ENCODE measurements at regions not wholly inside any gene's neighbourhood (a gene's known extent, or its start where the extent isn't known, plus 50 kb on each side); places are given as distances from the start of the nearest gene placed in this dataset.
A peak's percentile ranks its signal among the peaks of the same experiment; 100 is the strongest.

GRCh38 chr11:129681344-129682114 lies 134.1 kb upstream of the TMEM45B start:
- Histone ChIP-seq H3K36me3 (no peaks in the 10 kb centered on the region), H3K4me1 (no peaks in the 10 kb centered on the region), H3K4me3 (no peak overlapping the region), H3K27me3 (no peaks in the 10 kb centered on the region), H3K9me3 (no peaks in the 10 kb centered on the region), H3K27ac (replicated peaks in 1 of 4) (no peak overlapping the region)
- no peak for DNase-seq (ENCODE audit: extremely low spot score)
- no peak for TF ChIP-seq EP300 (IDR thresholded peaks at IDR 0.05)
- TF ChIP-seq POLR2AphosphoS5 (IDR thresholded peaks at IDR 0.05): no peak
- intact Hi-C loops (cut with DNase I): no loop called here
- WGBS: 73% methylated on average over 12 of the region's 12 CpGs

GRCh38 chr11:129686269-129686668 lies 129.4 kb upstream of the TMEM45B start:
- intact Hi-C loops (cut with DNase I): no loop called here
- Histone ChIP-seq H3K36me3 (no peaks in the 10 kb centered on the region), H3K4me3 (no peak overlapping the region), H3K27ac (replicated peaks in 1 of 4) (no peak overlapping the region), H3K4me1 (no peaks in the 10 kb centered on the region), H3K9me3 (no peaks in the 10 kb centered on the region), H3K27me3 (peaks cover 0 to 2% (median 0%) of the 10 kb centered on the region in 4 donors)
- WGBS: 65% methylated on average over 3 of the region's 3 CpGs
- no peak for TF ChIP-seq CTCF (IDR thresholded peaks at IDR 0.05)
- DNase-seq (ENCODE audit: extremely low spot score): no peak

GRCh38 chr11:129691142-129691541 lies 124.5 kb upstream of the TMEM45B start:
- Histone ChIP-seq H3K4me1 (peaks cover 0 to 11% (median 8%) of the 10 kb centered on the region in 4 donors), H3K27me3 (peaks cover 0 to 34% (median 0%) of the 10 kb centered on the region in 4 donors), H3K4me3 (no peak overlapping the region), H3K36me3 (no peaks in the 10 kb centered on the region), H3K27ac (replicated peaks in 1 of 4) (no peak overlapping the region), H3K9me3 (no peaks in the 10 kb centered on the region)
- peak; percentile 89 for DNase-seq (ENCODE audit: extremely low spot score)
- TF ChIP-seq POLR2AphosphoS5 (IDR thresholded peaks at IDR 0.05) (no peak), EP300 (IDR thresholded peaks at IDR 0.05) (no peak)
- intact Hi-C loops (cut with DNase I): no loop called here
- WGBS: 55% methylated on average over 6 of the region's 10 CpGs

GRCh38 chr11:129694538-129694937 lies 121.1 kb upstream of the TMEM45B start:
- intact Hi-C loops (cut with DNase I): no loop called here

GRCh38 chr11:129694966-129695365 lies 120.7 kb upstream of the TMEM45B start:
- intact Hi-C loops (cut with DNase I): no loop called here
- Histone ChIP-seq H3K4me1 (peaks cover 0 to 13% (median 8%) of the 10 kb centered on the region in 4 donors), H3K27me3 (peaks cover 0 to 41% (median 0%) of the 10 kb centered on the region in 4 donors)

More at GRCh38 chr11:129694538-129694937, 121.1 kb upstream of the TMEM45B start:
- no peaks in the 10 kb centered on the region for H3K9me3 ChIP-seq
- no peak overlapping the region for H3K4me3 ChIP-seq
- no peak for TF ChIP-seq POLR2AphosphoS5 (IDR thresholded peaks at IDR 0.05)
- TF ChIP-seq EP300 (IDR thresholded peaks at IDR 0.05): no peak
- TF ChIP-seq CTCF (IDR thresholded peaks at IDR 0.05): no peak
- no peak for TF ChIP-seq POLR2A (IDR thresholded peaks at IDR 0.05; ENCODE audit: low read depth)
- H3K4me1 ChIP-seq: peaks cover 0 to 13% (median 8%) of the 10 kb centered on the region in 4 donors
- no peak for DNase-seq (ENCODE audit: extremely low spot score)
- no peaks in the 10 kb centered on the region for H3K36me3 ChIP-seq
- peaks cover 0 to 41% (median 0%) of the 10 kb centered on the region in 4 donors for H3K27me3 ChIP-seq
- 66% methylated on average over 2 of the region's 10 CpGs for WGBS
- no peak overlapping the region for H3K27ac ChIP-seq (replicated peaks in 1 of 4)

More at GRCh38 chr11:129694966-129695365, 120.7 kb upstream of the TMEM45B start:
- no peak for DNase-seq (ENCODE audit: extremely low spot score)
- 77% methylated on average over 5 of the region's 10 CpGs for WGBS
- no peak overlapping the region for H3K27ac ChIP-seq (replicated peaks in 1 of 4)
- TF ChIP-seq EP300 (IDR thresholded peaks at IDR 0.05): no peak
- no peak for TF ChIP-seq POLR2A (IDR thresholded peaks at IDR 0.05; ENCODE audit: low read depth)
- no peak for TF ChIP-seq POLR2AphosphoS5 (IDR thresholded peaks at IDR 0.05)
- TF ChIP-seq CTCF (IDR thresholded peaks at IDR 0.05): no peak
- no peak overlapping the region for H3K4me3 ChIP-seq
- H3K36me3 ChIP-seq: no peaks in the 10 kb centered on the region
- no peaks in the 10 kb centered on the region for H3K9me3 ChIP-seq

Data from esophagus muscularis mucosa (tissue), 4 donors.